Activated CD4-positive, alpha-beta T cell treated with anti-CD3 and anti-CD28 coated beads, Interleukin-2, Interleukin-4, amounts not matched to agents 100 ng/mL and 50 ng/mL, durations not matched to agents 16 hours and 8 hours (primary cell): ENCODE measurements at regions not wholly inside any gene's neighbourhood (a gene's known extent, or its start where the extent isn't known, plus 50 kb on each side); places are given as distances from the start of the nearest gene placed in this dataset.

Experiments used
- DNase-seq: peaks from one replicate; pipeline ENCODE4 v3.0.0-alpha.2; 2020; ENCODE audit warnings: low spot score

GRCh38 chr6:90793771-90794170 is 206.9 kb upstream of the MAP3K7 start:
- no peak for DNase-seq

DNA sequence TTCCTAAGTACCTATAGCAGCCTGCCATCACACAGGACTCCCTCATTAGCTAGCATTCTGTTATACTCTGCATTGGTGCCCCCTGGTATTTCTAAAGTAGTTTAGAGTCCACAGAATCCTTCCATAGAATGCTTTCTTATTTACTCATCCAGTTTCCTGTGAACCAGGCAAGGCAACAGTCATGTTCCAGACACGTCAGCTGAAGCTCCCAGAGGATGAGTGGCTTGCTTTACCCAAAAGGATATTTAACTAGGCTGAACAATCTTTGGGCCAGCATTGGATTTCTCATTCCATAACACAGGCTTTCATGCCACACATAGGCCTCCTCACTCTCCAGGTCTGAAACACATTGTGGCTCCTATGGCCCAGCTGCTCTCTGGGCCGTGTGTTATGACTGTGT is 203.8 kb upstream of the MAP3K7 start:
- no peak for DNase-seq

DNA sequence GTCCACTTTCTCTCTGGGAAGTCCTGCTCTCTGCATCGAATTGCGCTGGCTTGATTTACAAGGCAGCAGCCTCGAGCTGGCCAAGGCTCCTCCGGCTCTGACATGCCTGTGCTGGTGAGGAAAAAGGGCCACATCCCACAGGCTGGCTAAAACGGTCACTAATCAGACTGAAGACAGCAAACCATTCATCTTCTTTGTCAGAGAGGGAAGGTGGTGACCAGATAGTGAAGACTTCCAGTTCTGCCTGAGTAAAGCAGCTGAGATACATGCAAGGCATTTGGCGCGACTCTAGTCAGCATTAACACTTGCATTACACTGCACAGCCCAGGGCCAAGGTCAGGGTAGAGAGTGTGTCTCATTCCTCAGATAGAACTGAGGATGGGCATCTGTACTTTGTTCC is 203.2 kb upstream of the MAP3K7 start:
- DNase-seq, result no peak

GRCh38 chr6:90788781-90789180 is 201.9 kb upstream of the MAP3K7 start:
- DNase-seq, result no peak

GRCh38 chr6:90787446-90787845 is 200.6 kb upstream of the MAP3K7 start:
- DNase-seq, result no peak

DNA sequence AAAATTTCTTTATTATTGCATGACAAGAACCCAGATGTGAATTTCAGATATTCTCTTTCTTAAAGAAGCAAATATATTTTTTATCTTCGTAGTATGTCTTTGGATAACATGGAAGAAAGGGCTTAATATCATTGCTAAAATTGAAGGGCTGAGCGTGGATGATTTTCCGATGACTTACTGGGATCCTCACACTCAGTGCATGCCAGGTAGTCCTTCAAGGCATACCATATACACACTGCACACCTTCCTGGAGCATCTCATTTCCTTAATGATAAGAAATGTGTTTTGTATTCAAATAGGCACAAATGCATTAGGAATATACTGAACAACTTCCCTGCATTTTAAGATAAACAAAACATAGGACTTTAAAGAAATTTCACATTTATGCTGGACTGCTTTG is 193.9 kb upstream of the MAP3K7 start:
- DNase-seq, result no peak

DNA sequence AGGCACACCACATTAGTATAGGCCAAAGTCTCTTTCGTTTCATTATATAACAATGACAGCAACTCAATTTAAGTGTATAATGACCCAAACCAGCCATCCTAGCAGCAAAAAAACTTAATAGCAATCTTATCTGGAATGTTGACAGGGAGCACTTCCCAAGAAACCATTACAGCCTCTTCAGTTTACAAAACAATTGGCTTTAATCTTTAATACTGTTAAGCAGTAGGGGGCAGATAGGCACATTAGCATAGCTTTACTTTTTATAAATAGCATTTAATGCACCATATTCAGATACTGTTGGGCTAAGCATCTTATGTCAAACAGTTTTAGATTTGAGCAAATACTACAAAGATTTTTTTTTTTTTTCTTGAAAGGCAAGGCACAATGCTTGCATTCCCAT is 193.3 kb upstream of the MAP3K7 start:
- no peak for DNase-seq

- no peak for DNase-seq
Observed at GRCh38 chr6:90778417-90779203, 191.7 kb upstream of the MAP3K7 start.

GRCh38 chr6:90770778-90771177 is 183.9 kb upstream of the MAP3K7 start:
- no peak for DNase-seq

GRCh38 chr6:90765895-90766294 is 179.0 kb upstream of the MAP3K7 start:
- DNase-seq, result no peak

DNA sequence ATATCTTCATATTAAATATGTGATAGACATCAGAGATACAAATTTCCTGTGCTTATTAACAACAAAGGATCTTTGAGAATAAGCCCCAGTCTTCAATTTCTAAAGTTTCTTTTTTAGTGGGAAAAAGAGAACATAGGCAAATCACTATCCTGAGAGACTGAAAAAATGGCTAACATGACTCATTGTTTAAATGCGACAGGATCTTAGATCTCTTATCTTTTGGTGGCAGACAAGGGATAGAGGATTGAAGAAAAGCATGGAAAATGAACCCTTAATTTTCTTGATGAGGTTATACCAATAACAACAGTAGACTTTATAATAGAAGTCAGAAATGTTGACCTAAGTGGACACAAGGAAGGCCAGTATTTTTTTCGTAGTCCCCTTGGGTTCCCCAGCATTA is 178.6 kb upstream of the MAP3K7 start:
- no peak for DNase-seq

DNA sequence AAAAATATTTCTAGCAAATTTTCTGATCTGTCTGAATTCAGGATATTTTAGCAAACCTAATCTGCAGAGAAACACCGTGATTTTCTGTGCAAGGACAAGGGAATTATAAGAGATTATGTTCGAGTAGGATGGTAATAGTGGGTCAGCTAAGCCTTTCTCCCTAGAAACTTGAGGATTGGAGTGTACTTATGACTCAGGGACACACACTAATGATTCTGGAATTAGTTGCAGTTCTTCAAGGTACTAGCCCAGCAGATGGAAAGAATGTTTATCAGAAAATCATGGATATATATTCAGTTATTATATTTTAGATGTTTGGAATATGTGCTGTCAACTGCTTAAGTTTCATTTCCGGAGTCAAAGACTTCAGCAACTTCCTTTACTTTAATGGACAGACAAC is 177.1 kb upstream of the MAP3K7 start:
- no peak for DNase-seq

GRCh38 chr6:90759664-90760063 is 172.8 kb upstream of the MAP3K7 start:
- DNase-seq, result no peak

DNA sequence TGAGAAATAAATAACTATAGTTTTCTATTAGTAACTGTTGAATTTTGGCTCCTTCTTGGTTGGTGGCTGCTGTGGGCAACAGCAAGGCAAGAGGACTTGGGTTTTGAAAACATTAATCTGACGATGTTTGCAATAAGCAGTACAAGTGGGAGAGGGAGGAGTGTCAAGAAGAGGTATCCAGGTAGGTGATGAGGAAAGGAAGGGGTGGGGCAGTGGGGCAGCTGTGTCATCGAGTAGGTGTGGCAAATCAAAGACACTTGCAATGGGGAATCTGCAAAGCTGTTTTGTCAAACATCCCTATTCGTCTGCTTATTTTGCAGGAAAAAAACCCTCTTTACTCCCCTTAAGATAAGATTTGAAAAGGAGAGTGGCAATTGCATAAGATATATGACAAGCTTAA is 171.9 kb upstream of the MAP3K7 start:
- no peak for DNase-seq

DNA sequence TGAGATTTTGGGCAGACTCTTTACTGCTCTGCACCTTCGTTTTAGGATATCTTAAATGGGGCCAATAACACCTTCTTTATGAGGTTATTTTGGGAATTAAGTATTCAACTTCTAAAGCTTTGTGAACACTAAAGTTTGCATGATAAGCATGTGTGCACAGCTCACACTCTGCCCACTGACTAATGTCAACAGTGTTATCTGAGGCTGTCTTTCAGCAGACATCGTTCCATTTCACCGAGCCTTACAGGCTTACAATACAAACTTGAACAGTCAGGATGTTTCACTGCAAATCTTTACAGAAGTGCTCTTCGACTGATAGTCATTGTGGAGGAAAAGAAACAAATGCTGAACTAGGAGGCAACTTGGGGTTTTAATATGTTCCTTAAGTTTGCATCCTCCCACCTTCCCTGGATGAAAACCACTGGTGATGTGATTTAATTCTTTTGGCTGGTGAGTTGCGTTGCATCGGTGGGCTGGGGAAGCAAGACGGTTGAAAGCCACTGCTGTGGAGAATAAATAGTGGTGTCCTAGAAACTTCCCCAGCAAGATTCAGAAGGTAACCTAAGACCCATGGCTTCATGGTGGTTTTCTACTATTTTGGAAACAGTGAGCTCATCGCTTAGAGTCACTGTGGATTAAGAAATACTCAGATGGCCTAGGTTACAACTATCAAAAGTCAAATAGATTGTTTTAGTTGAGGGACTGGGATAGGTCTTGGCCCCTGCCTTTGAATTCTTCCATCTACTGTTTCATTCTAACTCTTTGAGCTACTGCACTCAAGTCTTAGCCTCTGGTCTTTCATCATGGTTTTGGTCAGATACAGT is 167.2 kb upstream of the MAP3K7 start:
- DNase-seq, result no peak

GRCh38 chr6:90739802-90740201 is 152.9 kb upstream of the MAP3K7 start:
- DNase-seq, result no peak

GRCh38 chr6:90739339-90739738 is 152.5 kb upstream of the MAP3K7 start:
- no peak for DNase-seq

- no peak for DNase-seq
Observed at GRCh38 chr6:90730151-90730673, 143.3 kb upstream of the MAP3K7 start.

GRCh38 chr6:90729057-90729456 is 142.2 kb upstream of the MAP3K7 start:
- no peak for DNase-seq

DNA sequence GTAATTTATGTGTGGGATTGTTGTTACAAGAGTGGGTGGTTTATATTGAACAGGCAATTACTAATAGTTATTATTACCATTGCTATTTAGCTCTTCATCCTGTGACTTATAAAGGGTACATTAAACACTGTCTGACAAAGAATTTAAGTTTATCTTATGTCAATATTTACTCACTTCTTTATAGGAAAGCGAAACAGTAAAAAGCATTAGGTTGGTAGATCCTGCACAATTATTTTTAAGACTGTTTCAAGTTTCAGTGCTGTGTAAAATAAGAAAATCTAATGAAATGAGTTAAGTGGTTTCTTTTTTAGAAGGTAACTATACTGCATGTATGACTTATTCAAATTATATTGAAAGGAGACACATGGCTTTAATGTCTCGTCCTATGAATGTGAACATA is 135.8 kb upstream of the MAP3K7 start:
- DNase-seq, result no peak

DNA sequence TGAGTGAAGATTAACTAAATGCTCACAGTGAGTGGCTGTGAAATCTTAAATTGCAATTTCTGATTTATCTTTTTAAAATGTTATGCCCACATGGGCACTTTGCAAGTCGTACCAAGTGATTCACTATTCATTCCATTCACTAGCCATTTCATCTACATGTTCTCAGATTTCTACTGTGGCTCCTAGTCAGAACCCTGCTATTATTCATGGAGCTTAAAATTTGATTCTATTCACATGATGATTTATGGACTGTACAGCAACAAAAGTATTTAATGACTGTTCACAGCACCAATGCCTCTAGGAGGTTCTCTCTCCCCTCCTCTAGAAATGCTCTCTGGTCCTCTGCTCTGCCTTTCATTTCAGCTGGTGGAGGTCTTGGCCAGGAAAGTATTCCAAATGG is 133.5 kb upstream of the MAP3K7 start:
- no peak for DNase-seq

- no peak for DNase-seq
Observed at GRCh38 chr6:90719321-90720195, 132.7 kb upstream of the MAP3K7 start.
